ENCODE measurements at regions not wholly inside any gene's neighbourhood (a gene's known extent, or its start where the extent isn't known, plus 50 kb on each side); places are given as distances from the start of the nearest gene placed in this dataset.
A peak's percentile ranks its signal among the peaks of the same experiment; 100 is the strongest.

GRCh38 chr2:62596061-62596921 is 90.3 kb upstream of the TMEM17 start:
- peak; percentile 75 for DNase-seq (ENCODE audit: low spot score)

- DNase-seq (ENCODE audit: low spot score): no peak
These were observed 89.5 kb upstream of the TMEM17 start for GRCh38 chr2:62595474-62595873.

GRCh38 chr2:62593825-62594224 is 87.8 kb upstream of the TMEM17 start:
- no peak for DNase-seq (ENCODE audit: low spot score)

- no peak for DNase-seq (ENCODE audit: low spot score)
These were observed 85.5 kb upstream of the TMEM17 start for GRCh38 chr2:62591491-62591890.

- no peak for DNase-seq (ENCODE audit: low spot score)
These were observed 83.8 kb upstream of the TMEM17 start for GRCh38 chr2:62589691-62590356.

- DNase-seq (ENCODE audit: low spot score): no peak
These were observed 81.6 kb upstream of the TMEM17 start for GRCh38 chr2:62587592-62587991.

- peak; percentile 30 for DNase-seq (ENCODE audit: low spot score)
These were observed 81.0 kb upstream of the TMEM17 start for GRCh38 chr2:62586981-62587380.

- peak; percentile 41 for DNase-seq (ENCODE audit: low spot score)
These were observed 73.0 kb upstream of the TMEM17 start for GRCh38 chr2:62578803-62579640.

- DNase-seq (ENCODE audit: low spot score): peak; percentile 62
These were observed 72.2 kb upstream of the TMEM17 start for GRCh38 chr2:62577994-62578781.

GRCh38 chr2:62576276-62576939 is 70.4 kb upstream of the TMEM17 start:
- no peak for DNase-seq (ENCODE audit: low spot score)

GRCh38 chr2:62573936-62574335 is 67.9 kb upstream of the TMEM17 start:
- DNase-seq (ENCODE audit: low spot score): no peak

GRCh38 chr2:62573137-62573731 is 67.2 kb upstream of the TMEM17 start:
- no peak for DNase-seq (ENCODE audit: low spot score)

- DNase-seq (ENCODE audit: low spot score): peak; percentile 45
These were observed 65.1 kb upstream of the TMEM17 start for GRCh38 chr2:62570861-62571698.

- DNase-seq (ENCODE audit: low spot score): no peak
These were observed 64.2 kb upstream of the TMEM17 start for GRCh38 chr2:62569907-62570841.

- no peak for DNase-seq (ENCODE audit: low spot score)
These were observed 63.2 kb upstream of the TMEM17 start for GRCh38 chr2:62568983-62569837.

- DNase-seq (ENCODE audit: low spot score): no peak
These were observed 62.1 kb upstream of the TMEM17 start for GRCh38 chr2:62568074-62568473.

- no peak for DNase-seq (ENCODE audit: low spot score)
These were observed 61.7 kb upstream of the TMEM17 start for GRCh38 chr2:62567669-62568068.

- DNase-seq (ENCODE audit: low spot score): no peak
These were observed 60.9 kb upstream of the TMEM17 start for GRCh38 chr2:62566847-62567246.
